OCI-LY3 (cell line): ENCODE measurements at regions not wholly inside any gene's neighbourhood (a gene's known extent, or its start where the extent isn't known, plus 50 kb on each side); places are given as distances from the start of the nearest gene placed in this dataset.

ENCODE experiments used
- CTCF ChIP-seq: fragments of 200-600, 300-600 bp; sonication (generic); IDR thresholded peaks from 2 replicates; pipeline ENCODE4 v1.5.1; 2014; ENCODE audit warnings: antibody characterized with exemption, low read length, low read depth
- EZH2phosphoT487 ChIP-seq: fragments of 200-600 bp; shearing (Covaris generic); IDR thresholded peaks from 2 replicates; pipeline ENCODE4 v1.6.1; 2018; ENCODE audit warnings: antibody characterized with exemption, mixed run types, low read depth

- no peak for TF ChIP-seq CTCF
- no peak for TF ChIP-seq EZH2phosphoT487
Observed at GRCh38 chr6:115814907-115815306, 245.8 kb downstream of the FRK start.
